ENCODE measurements at regions not wholly inside any gene's neighbourhood (a gene's known extent, or its start where the extent isn't known, plus 50 kb on each side); places are given as distances from the start of the nearest gene placed in this dataset.
"Not testable (repeated sequence)": the region's sequence is repeated elsewhere in the genome, so short reads cannot be mapped to it uniquely, and the experiment has no call there.

DNA sequence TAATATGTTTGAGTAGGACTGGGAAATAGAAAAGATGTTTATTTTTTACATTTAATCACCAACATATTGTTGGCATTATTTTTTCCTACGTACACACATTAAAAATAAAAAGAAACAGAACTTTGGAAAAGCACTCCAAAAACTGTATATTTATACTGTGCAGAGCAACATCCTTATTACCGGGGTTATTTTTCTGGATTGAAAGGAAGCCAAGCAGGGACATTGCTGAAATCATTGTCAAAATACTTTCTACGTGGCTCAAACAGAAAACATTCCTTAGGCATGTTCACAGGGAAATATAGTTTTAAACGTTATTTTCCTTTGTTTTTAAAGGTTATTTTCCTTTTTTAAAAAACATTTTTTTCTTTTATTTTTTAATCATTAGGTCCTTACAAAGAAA, 315.0 kb upstream of the SMIM21 start:
- Histone ChIP-seq H3K4me1 (ENCODE audit: insufficient read depth) (no peaks in the 10 kb centered on the region), H3K4me3 (ENCODE audit: low read depth, low read length) (no peak overlapping the region), H3K27ac (ENCODE audit: low read depth) (no peak overlapping the region), H3K36me3 (ENCODE audit: insufficient read depth) (no peaks in the 10 kb centered on the region)
- 27% methylated on average over 4 of the region's 4 CpGs for WGBS
- no peak for DNase-seq (ENCODE audit: extremely low spot score)

DNA sequence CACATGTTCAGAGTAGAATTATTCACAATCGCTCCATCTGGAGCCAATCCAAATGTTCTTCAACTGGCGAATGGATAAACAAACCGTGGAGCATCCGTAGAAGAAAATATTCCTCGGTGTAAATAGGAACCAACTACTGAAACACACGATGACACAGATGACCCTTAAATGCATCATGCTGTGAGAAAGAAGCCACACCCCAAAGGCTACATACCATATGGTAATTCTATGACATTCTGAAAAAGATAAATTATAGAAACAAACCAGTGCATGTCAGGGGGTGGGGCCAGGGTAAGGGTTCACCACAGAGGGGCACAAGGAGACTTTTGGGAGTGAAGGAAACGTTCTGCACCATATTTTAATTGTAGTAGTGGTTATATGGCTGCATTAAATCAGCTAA, 312.2 kb upstream of the SMIM21 start:
- H3K4me1 ChIP-seq (ENCODE audit: insufficient read depth) = no peaks in the 10 kb centered on the region
- H3K36me3 ChIP-seq (ENCODE audit: insufficient read depth) = no peaks in the 10 kb centered on the region
- DNase-seq (ENCODE audit: extremely low spot score) = no peak
- no peak overlapping the region for H3K4me3 ChIP-seq (ENCODE audit: low read depth, low read length)
- 46% methylated on average over 7 of the region's 7 CpGs for WGBS
- H3K27ac ChIP-seq (ENCODE audit: low read depth) = no peak overlapping the region

DNA sequence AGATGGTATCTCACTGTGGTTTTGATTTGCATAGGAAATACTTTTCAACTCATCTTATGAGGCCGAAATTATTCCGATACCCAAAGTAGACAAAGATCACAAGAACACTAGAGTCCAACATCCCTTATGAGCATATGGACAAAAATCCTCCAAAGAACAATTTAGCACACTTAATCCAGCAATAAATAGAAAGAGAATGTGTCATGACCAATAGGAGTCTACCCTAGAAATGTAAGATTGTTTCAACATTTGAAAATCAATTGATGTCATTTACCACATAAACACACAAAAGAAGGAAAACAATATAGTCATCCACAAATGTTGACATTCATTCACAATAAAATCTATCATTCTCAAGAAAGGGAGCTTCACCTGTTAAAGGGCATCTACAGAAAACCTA, 307.8 kb upstream of the SMIM21 start:
- H3K36me3 ChIP-seq (ENCODE audit: insufficient read depth) = no peaks in the 10 kb centered on the region
- WGBS = 98% methylated on average over 2 of the region's 2 CpGs
- H3K4me3 ChIP-seq (ENCODE audit: low read depth, low read length) = no peak overlapping the region
- no peak overlapping the region for H3K27ac ChIP-seq (ENCODE audit: low read depth)
- H3K4me1 ChIP-seq (ENCODE audit: insufficient read depth) = no peaks in the 10 kb centered on the region
- DNase-seq (ENCODE audit: extremely low spot score) = no peak

DNA sequence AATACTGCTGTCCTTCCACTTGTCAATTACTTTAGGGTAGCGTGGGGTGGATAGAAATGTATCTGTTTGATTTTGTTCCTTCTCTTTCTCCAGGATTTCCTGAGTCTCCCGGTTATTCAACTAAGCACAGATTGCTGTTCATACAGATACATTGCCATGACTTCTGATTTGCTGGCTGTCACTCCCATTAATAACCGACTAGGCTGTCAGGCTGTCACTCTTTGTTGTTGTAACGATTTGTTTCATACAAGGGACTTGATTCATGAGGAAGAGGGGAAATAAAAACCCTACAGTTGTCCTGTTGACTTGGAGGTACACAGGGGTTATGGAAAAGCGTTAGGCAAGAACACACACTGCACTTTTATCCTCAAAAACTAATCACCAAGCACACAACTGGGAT, 302.7 kb upstream of the SMIM21 start:
- H3K27ac ChIP-seq (ENCODE audit: low read depth) = no peak overlapping the region
- 57% methylated on average over 5 of the region's 5 CpGs for whole genome bisulfite sequencing
- H3K4me1 ChIP-seq (ENCODE audit: insufficient read depth) = no peaks in the 10 kb centered on the region
- H3K36me3 ChIP-seq (ENCODE audit: insufficient read depth) = no peaks in the 10 kb centered on the region
- no peak for DNase-seq (ENCODE audit: extremely low spot score)
- no peak overlapping the region for H3K4me3 ChIP-seq (ENCODE audit: low read depth, low read length)

DNA sequence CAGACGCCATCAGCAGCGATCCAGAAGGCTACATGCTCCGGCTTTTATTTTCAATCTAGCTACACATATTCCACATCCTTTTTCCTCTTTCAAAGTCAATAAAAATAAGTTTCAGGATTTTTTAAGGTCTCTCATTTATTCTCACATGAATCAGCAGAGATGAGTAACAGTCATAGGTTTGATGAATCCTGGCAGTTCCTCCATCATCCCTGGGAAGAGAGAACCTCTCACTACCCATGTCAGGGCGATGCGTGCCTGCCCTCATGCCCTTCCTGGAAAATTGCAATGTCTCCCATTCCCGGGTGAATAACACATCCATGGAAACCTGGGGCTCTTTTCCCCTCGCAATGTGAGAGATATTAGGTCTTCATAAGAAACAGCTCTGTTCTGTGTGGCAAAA, 301.1 kb upstream of the SMIM21 start:
- no peak overlapping the region for H3K27ac ChIP-seq (ENCODE audit: low read depth)
- H3K4me1 ChIP-seq (ENCODE audit: insufficient read depth) = no peaks in the 10 kb centered on the region
- no peaks in the 10 kb centered on the region for H3K36me3 ChIP-seq (ENCODE audit: insufficient read depth)
- DNase-seq (ENCODE audit: extremely low spot score) = no peak
- 92% methylated on average over 7 of the region's 7 CpGs for WGBS
- no peak overlapping the region for H3K4me3 ChIP-seq (ENCODE audit: low read depth, low read length)

DNA sequence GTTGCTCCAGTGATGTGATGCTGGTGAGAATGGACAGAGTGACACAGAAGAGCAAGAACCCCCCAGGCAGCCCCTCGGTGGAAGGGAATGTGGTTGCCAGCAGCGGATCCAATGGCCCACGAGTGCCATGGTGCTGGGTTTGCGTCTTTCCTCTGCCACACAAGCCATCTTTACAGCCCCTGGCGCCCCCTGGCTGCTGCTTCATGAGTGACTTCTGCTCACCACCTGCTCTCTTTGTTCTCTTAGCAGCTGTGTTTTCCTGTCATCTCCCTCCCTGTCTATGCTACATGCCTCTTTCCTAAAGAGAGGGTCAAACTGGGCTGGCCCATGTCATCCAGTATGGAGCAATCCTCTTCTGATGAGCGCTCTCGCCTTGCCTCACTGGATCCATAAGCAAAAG, 300.0 kb upstream of the SMIM21 start:
- H3K4me1 ChIP-seq (ENCODE audit: insufficient read depth) = no peaks in the 10 kb centered on the region
- H3K4me3 ChIP-seq (ENCODE audit: low read depth, low read length) = no peak overlapping the region
- no peak for DNase-seq (ENCODE audit: extremely low spot score)
- WGBS = 69% methylated on average over 7 of the region's 7 CpGs
- no peak overlapping the region for H3K27ac ChIP-seq (ENCODE audit: low read depth)
- H3K36me3 ChIP-seq (ENCODE audit: insufficient read depth) = no peaks in the 10 kb centered on the region

DNA sequence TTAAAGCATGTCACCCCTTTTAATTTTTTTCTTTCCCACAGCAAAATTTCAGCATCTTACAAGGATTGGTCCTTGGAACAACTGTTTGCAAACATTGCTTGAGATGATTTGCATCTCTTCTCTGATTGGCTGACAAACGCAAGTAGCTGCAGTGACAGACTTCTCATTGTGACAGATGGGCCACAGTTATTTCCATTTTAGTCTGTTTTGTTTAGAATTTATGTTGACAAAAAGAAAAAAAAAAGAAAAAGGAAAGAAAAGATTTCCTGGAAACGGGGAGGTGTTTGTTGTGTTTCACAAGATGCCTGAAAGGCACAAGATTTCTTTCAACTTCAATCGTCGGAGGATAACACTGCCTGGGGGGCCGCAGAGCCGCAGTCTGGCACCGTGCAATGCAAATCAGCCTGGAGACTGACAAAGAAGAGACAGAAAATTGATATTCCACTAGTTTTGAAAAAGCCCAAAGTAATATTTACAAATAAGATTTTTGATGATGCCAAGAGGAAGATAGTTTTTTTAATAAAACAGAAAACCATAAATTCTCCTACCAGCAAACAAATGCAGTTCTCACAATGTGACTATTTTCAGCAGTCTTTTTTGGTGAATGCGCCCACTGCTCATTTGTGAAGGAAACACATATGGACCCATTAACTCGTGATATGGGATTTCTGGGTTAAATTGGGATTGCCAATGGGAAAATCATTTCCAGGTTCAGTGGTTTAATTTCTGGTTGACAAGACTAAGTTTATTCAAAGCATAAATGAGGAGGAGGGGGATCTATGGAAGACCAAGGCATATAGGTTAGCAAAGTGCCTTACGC, 296.2 kb upstream of the SMIM21 start:
- 76% methylated on average over 10 of the region's 10 CpGs for WGBS

DNA sequence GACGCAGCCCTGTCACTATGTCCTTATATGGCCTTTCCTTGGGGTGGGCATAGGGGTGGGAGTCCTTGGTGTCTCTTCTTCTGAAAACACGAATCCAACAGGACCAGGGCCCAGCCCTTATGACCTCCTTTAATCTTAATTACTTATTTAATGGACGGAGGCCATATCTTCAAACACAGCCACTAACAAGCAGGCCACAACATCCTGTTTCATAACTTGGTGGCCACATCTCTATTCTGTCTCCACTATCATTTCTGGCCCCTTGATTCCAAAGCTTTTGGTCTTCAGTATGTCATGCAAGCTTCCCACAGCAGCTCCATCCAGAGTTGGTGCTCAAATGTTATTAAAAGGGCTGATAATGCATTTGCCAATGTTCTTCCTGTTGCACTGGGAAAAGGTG, 287.3 kb upstream of the SMIM21 start:
- no peak overlapping the region for H3K4me3 ChIP-seq (ENCODE audit: low read depth, low read length)
- no peaks in the 10 kb centered on the region for H3K4me1 ChIP-seq (ENCODE audit: insufficient read depth)
- no peaks in the 10 kb centered on the region for H3K36me3 ChIP-seq (ENCODE audit: insufficient read depth)
- H3K27ac ChIP-seq (ENCODE audit: low read depth) = no peak overlapping the region
- WGBS = 90% methylated on average over 3 of the region's 3 CpGs
- no peak for DNase-seq (ENCODE audit: extremely low spot score)

More for the DNA sequence above, 296.2 kb upstream of the SMIM21 start:
- Histone ChIP-seq H3K4me3 (ENCODE audit: low read depth, low read length) (no peak overlapping the region), H3K27ac (ENCODE audit: low read depth) (no peak overlapping the region), H3K4me1 (ENCODE audit: insufficient read depth) (no peaks in the 10 kb centered on the region), H3K36me3 (ENCODE audit: insufficient read depth) (no peaks in the 10 kb centered on the region)
- DNase-seq (ENCODE audit: extremely low spot score) = no peak

DNA sequence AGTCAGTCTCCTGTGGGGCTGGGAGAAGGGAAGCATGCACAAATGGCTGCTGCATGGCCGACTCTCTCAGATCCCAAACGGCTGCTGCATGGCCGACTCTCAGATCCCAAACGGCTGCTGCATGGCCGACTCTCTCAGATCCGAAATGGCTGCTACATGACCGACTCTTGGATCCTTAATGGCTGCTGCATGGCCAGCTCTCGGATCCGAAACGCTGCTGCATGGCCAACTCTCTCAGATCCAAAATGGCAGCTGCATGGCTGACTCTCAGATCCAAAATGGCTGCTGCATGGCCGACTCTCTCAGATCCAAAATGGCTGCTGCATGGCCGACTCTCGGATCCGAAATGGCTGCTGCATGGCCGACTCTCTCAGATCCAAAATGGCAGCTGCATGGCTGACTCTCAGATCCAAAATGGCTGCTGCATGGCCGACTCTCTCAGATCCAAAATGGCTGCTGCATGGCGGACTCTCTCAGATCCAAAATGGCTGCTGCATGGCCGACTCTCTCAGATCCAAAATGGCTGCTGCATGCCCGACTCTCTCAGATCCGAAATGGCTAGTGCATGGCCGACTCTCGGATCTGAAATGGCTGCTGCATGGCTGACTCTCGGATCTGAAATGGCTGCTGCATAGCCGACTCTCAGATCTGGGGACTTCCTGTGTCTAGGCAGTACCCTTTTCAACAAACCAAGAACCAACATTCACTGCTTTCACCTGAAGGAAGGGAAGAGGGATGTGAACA, 284.8 kb upstream of the SMIM21 start:
- not testable (repeated sequence) for DNase-seq (ENCODE audit: extremely low spot score); H3K4me1 ChIP-seq (ENCODE audit: insufficient read depth); H3K4me3 ChIP-seq (ENCODE audit: low read depth, low read length); H3K27ac ChIP-seq (ENCODE audit: low read depth); H3K36me3 ChIP-seq (ENCODE audit: insufficient read depth)
- 93% methylated on average over 24 of the region's 24 CpGs for WGBS

DNA sequence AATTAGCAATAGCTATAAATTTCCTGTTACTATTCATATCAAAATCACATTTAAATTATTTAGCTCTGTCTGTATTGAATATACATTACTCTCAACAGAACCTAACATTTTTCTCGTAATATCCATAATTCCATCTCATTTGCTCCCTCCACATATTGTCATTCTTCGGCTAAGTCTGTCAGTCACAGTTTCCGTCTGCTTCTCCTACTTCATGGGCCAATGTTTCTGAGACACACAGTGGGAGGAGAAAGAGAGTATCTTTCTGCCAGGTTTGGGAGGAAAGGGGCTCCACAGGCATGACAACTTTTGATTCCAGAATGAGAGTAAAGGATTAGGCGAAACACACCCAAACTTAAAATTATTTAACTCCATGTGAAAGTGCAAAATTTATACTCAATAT, 273.1 kb upstream of the SMIM21 start:
- Histone ChIP-seq H3K27ac (ENCODE audit: low read depth) (no peak overlapping the region), H3K36me3 (ENCODE audit: insufficient read depth) (no peaks in the 10 kb centered on the region), H3K4me1 (ENCODE audit: insufficient read depth) (no peaks in the 10 kb centered on the region), H3K4me3 (ENCODE audit: low read depth, low read length) (no peak overlapping the region)
- DNase-seq (ENCODE audit: extremely low spot score) = no peak
- WGBS = 92% methylated on average over 4 of the region's 4 CpGs

DNA sequence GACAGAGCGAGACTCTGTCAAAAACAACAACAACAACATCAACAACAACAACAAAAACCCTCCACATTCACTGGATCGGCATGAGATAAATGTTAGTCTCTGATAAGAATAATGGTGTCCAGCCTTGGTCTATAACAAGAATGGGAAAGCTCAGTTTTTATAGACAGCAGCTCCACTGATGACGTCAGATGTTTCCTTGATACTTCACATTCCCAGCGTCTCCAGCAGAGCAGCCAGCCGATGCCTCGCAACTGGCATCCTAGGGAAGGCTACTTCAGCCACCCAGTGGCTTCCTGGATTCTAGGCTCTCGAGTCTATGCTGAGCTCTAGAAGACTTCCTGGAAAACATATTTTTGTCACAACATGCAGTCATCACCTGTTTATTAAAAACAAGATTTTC, 271.4 kb upstream of the SMIM21 start:
- WGBS = 76% methylated on average over 7 of the region's 7 CpGs
- H3K27ac ChIP-seq (ENCODE audit: low read depth) = no peak overlapping the region
- no peaks in the 10 kb centered on the region for H3K36me3 ChIP-seq (ENCODE audit: insufficient read depth)
- DNase-seq (ENCODE audit: extremely low spot score) = no peak
- H3K4me3 ChIP-seq (ENCODE audit: low read depth, low read length) = no peak overlapping the region
- H3K4me1 ChIP-seq (ENCODE audit: insufficient read depth) = no peaks in the 10 kb centered on the region

DNA sequence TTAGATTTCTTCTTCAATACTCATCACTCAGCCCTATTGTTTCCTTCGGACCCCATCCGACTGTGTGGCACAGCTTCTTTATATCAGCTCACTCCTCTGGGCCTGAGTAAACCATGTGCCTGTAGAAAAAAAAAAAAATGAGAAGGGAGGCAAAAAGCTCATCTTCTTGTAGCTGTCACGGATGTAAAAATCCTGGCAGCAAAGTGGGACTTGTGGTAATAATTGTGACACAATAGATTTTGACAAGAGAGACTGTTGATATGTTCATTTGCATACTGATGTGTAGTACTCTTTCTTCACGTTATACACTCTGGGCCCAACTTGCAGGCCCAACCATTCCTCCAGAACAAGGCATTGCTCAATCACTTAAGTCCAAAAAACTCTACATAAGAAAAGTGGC, 270.0 kb upstream of the SMIM21 start:
- WGBS = 76% methylated on average over 4 of the region's 4 CpGs
- Histone ChIP-seq H3K27ac (ENCODE audit: low read depth) (no peak overlapping the region), H3K4me1 (ENCODE audit: insufficient read depth) (no peaks in the 10 kb centered on the region), H3K4me3 (ENCODE audit: low read depth, low read length) (no peak overlapping the region), H3K36me3 (ENCODE audit: insufficient read depth) (no peaks in the 10 kb centered on the region)
- DNase-seq (ENCODE audit: extremely low spot score) = no peak

DNA sequence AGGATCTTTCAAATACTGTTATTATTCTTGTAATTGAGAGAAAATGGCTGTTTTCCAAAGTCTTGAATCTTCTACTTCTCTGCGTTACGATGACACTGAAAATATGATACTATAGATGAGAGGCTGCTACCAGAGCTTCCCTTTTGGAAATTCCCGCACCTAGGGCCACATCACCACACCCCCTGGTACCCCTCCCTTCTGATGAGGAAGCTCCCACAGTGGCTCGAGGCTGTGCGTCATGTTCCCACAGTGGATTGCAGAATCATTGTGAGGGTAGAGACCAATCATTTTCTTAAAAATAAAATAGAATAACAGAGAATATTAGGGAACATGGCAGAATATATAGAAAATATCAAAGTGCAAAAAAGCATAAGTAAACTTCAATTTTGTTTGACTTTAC, 268.9 kb upstream of the SMIM21 start:
- H3K4me1 ChIP-seq (ENCODE audit: insufficient read depth) = no peaks in the 10 kb centered on the region
- WGBS = 89% methylated on average over 5 of the region's 5 CpGs
- no peak for DNase-seq (ENCODE audit: extremely low spot score)
- H3K4me3 ChIP-seq (ENCODE audit: low read depth, low read length) = no peak overlapping the region
- H3K27ac ChIP-seq (ENCODE audit: low read depth) = no peak overlapping the region
- no peaks in the 10 kb centered on the region for H3K36me3 ChIP-seq (ENCODE audit: insufficient read depth)

DNA sequence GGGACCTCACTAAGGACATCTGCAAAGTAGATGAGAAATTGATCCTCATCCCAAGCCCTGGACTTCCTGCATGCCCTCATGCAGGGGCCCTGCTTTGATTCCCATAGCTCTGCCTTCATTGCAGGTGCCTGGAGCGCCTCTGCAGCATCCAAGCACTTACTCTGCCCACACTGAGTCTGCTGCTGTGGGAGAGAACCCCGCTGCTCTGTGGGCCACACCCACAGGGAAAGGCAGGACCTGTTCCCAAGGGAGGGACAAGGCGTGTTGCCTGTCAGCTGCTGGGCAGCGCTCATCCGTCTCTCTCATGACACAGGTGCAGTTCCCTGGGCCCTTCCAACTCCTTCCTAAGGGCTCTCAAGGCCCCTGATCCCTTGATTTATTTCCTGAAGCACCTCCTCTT, 266.8 kb upstream of the SMIM21 start:
- 83% methylated on average over 5 of the region's 5 CpGs for WGBS
- no peaks in the 10 kb centered on the region for H3K36me3 ChIP-seq (ENCODE audit: insufficient read depth)

More for the DNA sequence above, 266.8 kb upstream of the SMIM21 start:
- DNase-seq (ENCODE audit: extremely low spot score) = no peak
- H3K4me1 ChIP-seq (ENCODE audit: insufficient read depth) = no peaks in the 10 kb centered on the region
- no peak overlapping the region for H3K27ac ChIP-seq (ENCODE audit: low read depth)
- no peak overlapping the region for H3K4me3 ChIP-seq (ENCODE audit: low read depth, low read length)

Measured in urinary bladder (tissue), 3 donors.